Gastroesophageal sphincter (tissue), 4 donors: ENCODE measurements at regions not wholly inside any gene's neighbourhood (a gene's known extent, or its start where the extent isn't known, plus 50 kb on each side); places are given as distances from the start of the nearest gene placed in this dataset.

ENCODE experiments used
- ATAC-seq: fragments of 150-250 bp; one replicate; pipeline ENCODE4 v1.9.1; 2016; ENCODE audit warnings: mild to moderate bottlenecking, moderate library complexity
- H3K27ac ChIP-seq, 4 donors: fragments of 200-600 bp; sonication (generic) in 3 of 4; 1 replicate in 3 of 4; 2 replicates in 1 of 4; pipeline ENCODE4 v1.5.1; 2016 to 2019
- H3K27me3 ChIP-seq: fragments of 200-600 bp; sonication (generic); one replicate; pipeline ENCODE4 v1.5.1; 2019
- H3K36me3 ChIP-seq, 2 donors: fragments of 200-600 bp; sonication (generic); one replicate each; pipeline ENCODE4 v1.5.1; 2019; ENCODE audit warnings: control low read depth in 1 of 2
- H3K4me1 ChIP-seq, 3 donors: fragments of 200-600 bp; sonication (generic); 1 replicate in 2 of 3; 2 replicates in 1 of 3; pipeline ENCODE4 v1.5.1; 2016 to 2019; ENCODE audit warnings: control low read depth in 2 of 3
- H3K4me3 ChIP-seq, 2 donors: fragments of 200-600 bp; sonication (generic); one replicate each; pipeline ENCODE4 v1.5.1; 2019; ENCODE audit warnings: mild to moderate bottlenecking in 1 of 2, moderate library complexity in 1 of 2
- H3K9me3 ChIP-seq, 3 donors: fragments of 200-600 bp; sonication (generic); one replicate each; pipeline ENCODE4 v1.5.1; 2017 to 2019; ENCODE audit warnings: control low read depth in 2 of 3
- CTCF ChIP-seq, 4 experiments: fragments of 200-600 bp in 2 of 4; fragments of 450-650 bp in 2 of 4; sonication (generic) in 1 of 4; IDR thresholded peaks; one replicate each; pipeline ENCODE4 v1.5.1; 2017 to 2019; ENCODE audit warnings: antibody characterized with exemption in 4 of 4, mild to moderate bottlenecking in 2 of 4, moderate library complexity in 2 of 4
- EP300 ChIP-seq: sonication (generic); formaldehyde crosslinking; IDR thresholded peaks from one replicate; pipeline ENCODE4 v1.6.1; 2017; ENCODE audit warnings: antibody characterized with exemption, mild to moderate bottlenecking
- POLR2A ChIP-seq, 2 donors: fragments of 450-650 bp; IDR thresholded peaks; one replicate each; pipeline ENCODE4 v1.6.1; 2017; ENCODE audit warnings: antibody characterized with exemption in 2 of 2, mild to moderate bottlenecking in 2 of 2, moderate library complexity in 1 of 2
- POLR2AphosphoS5 ChIP-seq: sonication (generic); formaldehyde crosslinking; IDR thresholded peaks from one replicate; pipeline ENCODE4 v1.6.1; 2017; ENCODE audit warnings: antibody characterized with exemption
- WGBS, 2 donors: methylation state at CpG; one replicate each; pipeline ENCODE4 v1.1.5; 2018; ENCODE audit warnings: low coverage in 1 of 2; 5-methylcytosine and 5-hydroxymethylcytosine counted together

- Histone ChIP-seq H3K27ac (no peak overlapping the region), H3K9me3 (no peaks in the 10 kb centered on the region), H3K36me3 (no peaks in the 10 kb centered on the region), H3K27me3 (no peaks in the 10 kb centered on the region), H3K4me3 (no peak overlapping the region), H3K4me1 (no peaks in the 10 kb centered on the region)
- no peak for TF ChIP-seq POLR2A (IDR thresholded peaks at IDR 0.05)
- no peak for TF ChIP-seq EP300
- TF ChIP-seq CTCF (IDR thresholded peaks at IDR 0.05), result no peak
- no peak for TF ChIP-seq POLR2AphosphoS5
- WGBS, 2 donors, result 27 to 70% methylated on average over 1 of the region's 1 CpG
- no peak for ATAC-seq
Measured at GRCh38 chr16:56116577-56116964, 74.7 kb upstream of the GNAO1 start.

- no peak overlapping the region for H3K4me3 ChIP-seq
- ATAC-seq, result no peak
- no peak overlapping the region for H3K27ac ChIP-seq
- WGBS, 2 donors, result 62 to 69% methylated on average over 3 to 6 of the region's 6 CpGs
- no peaks in the 10 kb centered on the region for H3K27me3 ChIP-seq
- no peaks in the 10 kb centered on the region for H3K4me1 ChIP-seq
- no peaks in the 10 kb centered on the region for H3K36me3 ChIP-seq
- TF ChIP-seq POLR2A (IDR thresholded peaks at IDR 0.05), result no peak
- no peak for TF ChIP-seq CTCF (IDR thresholded peaks at IDR 0.05)
- no peak for TF ChIP-seq EP300
- no peak for TF ChIP-seq POLR2AphosphoS5
- no peaks in the 10 kb centered on the region for H3K9me3 ChIP-seq
Measured at GRCh38 chr16:56115817-56116576, 75.3 kb upstream of the GNAO1 start.

GRCh38 chr16:56113223-56113622 lies 78.1 kb upstream of the GNAO1 start:
- H3K27me3 ChIP-seq, result no peaks in the 10 kb centered on the region
- ATAC-seq, result no peak

GRCh38 chr16:56111100-56111499 lies 80.2 kb upstream of the GNAO1 start:
- TF ChIP-seq POLR2A (IDR thresholded peaks at IDR 0.05) (no peak), CTCF (IDR thresholded peaks at IDR 0.05) (no peak), EP300 (no peak), POLR2AphosphoS5 (no peak)

More at GRCh38 chr16:56113223-56113622, 78.1 kb upstream of the GNAO1 start:
- no peak for TF ChIP-seq CTCF (IDR thresholded peaks at IDR 0.05)
- TF ChIP-seq POLR2A (IDR thresholded peaks at IDR 0.05), result no peak
- TF ChIP-seq POLR2AphosphoS5, result no peak
- TF ChIP-seq EP300, result no peak
- H3K4me1 ChIP-seq, result peaks cover 0 to 2% (median 0%) of the 10 kb centered on the region in 3 donors
- no peaks in the 10 kb centered on the region for H3K9me3 ChIP-seq
- H3K36me3 ChIP-seq, result no peaks in the 10 kb centered on the region
- H3K27ac ChIP-seq, result no peak overlapping the region
- H3K4me3 ChIP-seq, result no peak overlapping the region
- 38% methylated on average over 2 of the region's 2 CpGs; no CpG with 5 or more reads in 1 of the 2 donors for WGBS, 2 donors

GRCh38 chr16:56109994-56110393 lies 81.3 kb upstream of the GNAO1 start:
- no peak for ATAC-seq
- no peaks in the 10 kb centered on the region for H3K27me3 ChIP-seq
- H3K4me3 ChIP-seq, result no peak overlapping the region
- no peak overlapping the region for H3K27ac ChIP-seq
- no peaks in the 10 kb centered on the region for H3K36me3 ChIP-seq
- peaks cover 0 to 7% (median 0%) of the 10 kb centered on the region in 3 donors for H3K4me1 ChIP-seq
- 49 to 53% methylated on average over 4 of the region's 4 CpGs for WGBS, 2 donors
- H3K9me3 ChIP-seq, result no peaks in the 10 kb centered on the region
- no peak for TF ChIP-seq POLR2A (IDR thresholded peaks at IDR 0.05)
- TF ChIP-seq CTCF (IDR thresholded peaks at IDR 0.05), result no peak
- no peak for TF ChIP-seq POLR2AphosphoS5
- no peak for TF ChIP-seq EP300

More at GRCh38 chr16:56111100-56111499, 80.2 kb upstream of the GNAO1 start:
- Histone ChIP-seq H3K27ac (no peak overlapping the region), H3K4me3 (no peak overlapping the region), H3K9me3 (no peaks in the 10 kb centered on the region), H3K4me1 (peaks cover 0 to 7% (median 0%) of the 10 kb centered on the region in 3 donors), H3K36me3 (no peaks in the 10 kb centered on the region), H3K27me3 (no peaks in the 10 kb centered on the region)
- WGBS, 2 donors, result 67 to 73% methylated on average over 3 to 5 of the region's 5 CpGs
- no peak for ATAC-seq
